Loucy (cell line): ENCODE measurements at regions not wholly inside any gene's neighbourhood (a gene's known extent, or its start where the extent isn't known, plus 50 kb on each side); places are given as distances from the start of the nearest gene placed in this dataset.

Experiments used
- H2AFZ ChIP-seq: fragments of 200-600 bp; sonication (generic); 2 replicates; pipeline ENCODE4 v1.6.0; 2016; ENCODE audit warnings: antibody characterized with exemption, mild to moderate bottlenecking, low read length, moderate library complexity
- H3F3A ChIP-seq: fragments of 200-600 bp; 2 replicates; pipeline ENCODE4 v1.6.0; 2016; ENCODE audit warnings: antibody characterized with exemption, low read depth, mild to moderate bottlenecking
- H3K27me3 ChIP-seq: fragments of 200-600 bp; sonication (generic); 2 replicates; pipeline ENCODE4 v1.6.1; 2014; ENCODE audit warnings: low read length, mild to moderate bottlenecking; ENCODE audit not compliant: insufficient read depth, poor library complexity, severe bottlenecking
- H3K36me3 ChIP-seq: fragments of 200-600 bp; sonication (generic); 2 replicates; pipeline ENCODE4 v1.6.1; 2016; ENCODE audit warnings: low read length; ENCODE audit not compliant: insufficient read depth
- H3K4me1 ChIP-seq: fragments of 200-600 bp; sonication (generic); 2 replicates; pipeline ENCODE4 v1.5.1; 2014; ENCODE audit warnings: low read length, mild to moderate bottlenecking; ENCODE audit not compliant: insufficient read depth, poor library complexity, severe bottlenecking
- H3K4me2 ChIP-seq: fragments of 200-600 bp; sonication (generic); 2 replicates; pipeline ENCODE4 v1.6.0; 2014; ENCODE audit warnings: antibody characterized with exemption, low read length, low read depth, mild to moderate bottlenecking; ENCODE audit not compliant: poor library complexity, severe bottlenecking
- H3K4me3 ChIP-seq: fragments of 200-600 bp; sonication (generic); 2 replicates; pipeline ENCODE4 v1.5.1; 2014; ENCODE audit warnings: low read length, mild to moderate bottlenecking, mixed read lengths; ENCODE audit not compliant: poor library complexity, severe bottlenecking
- H3K79me2 ChIP-seq: fragments of 200-600 bp; sonication (generic); 2 replicates; pipeline ENCODE4 v1.6.1; 2014; ENCODE audit warnings: low read length; ENCODE audit not compliant: insufficient read depth
- H3K9ac ChIP-seq: fragments of 200-600 bp; sonication (generic); 2 replicates; pipeline ENCODE4 v1.6.0; 2014; ENCODE audit warnings: mild to moderate bottlenecking, low read depth, low read length, moderate library complexity; ENCODE audit not compliant: poor library complexity, severe bottlenecking
- H3K9me2 ChIP-seq: fragments of 200-600 bp; sonication (generic); replicated peaks from 2 replicates; pipeline ENCODE4 v1.6.1; 2016; ENCODE audit warnings: low read depth, low read length, mixed read lengths
- H3K9me3 ChIP-seq: fragments of 200-600 bp; sonication (generic); 2 replicates; pipeline ENCODE4 v1.6.1; 2014; ENCODE audit warnings: mild to moderate bottlenecking, antibody characterized with exemption, low read length, low read depth; ENCODE audit not compliant: insufficient read depth
- H4K20me1 ChIP-seq: fragments of 200-600 bp; sonication (generic); 2 replicates; pipeline ENCODE4 v1.6.0; 2014; ENCODE audit warnings: antibody characterized with exemption, low read length, mild to moderate bottlenecking; ENCODE audit not compliant: insufficient read depth, poor library complexity, severe bottlenecking
- EZH2phosphoT487 ChIP-seq: fragments of 200-600 bp; IDR thresholded peaks from 2 replicates; pipeline ENCODE4 v1.6.1; 2018; ENCODE audit warnings: antibody characterized with exemption, mild to moderate bottlenecking, moderate library complexity, borderline replicate concordance
- TF ChIP-seq, protein P1 (sequence below): fragments of 200-600 bp; sonication (generic); conservative IDR thresholded peaks from 2 replicates; pipeline ENCODE4 v1.5.1; 2014; ENCODE audit warnings: mild to moderate bottlenecking, antibody characterized with exemption, low read length

DNA sequence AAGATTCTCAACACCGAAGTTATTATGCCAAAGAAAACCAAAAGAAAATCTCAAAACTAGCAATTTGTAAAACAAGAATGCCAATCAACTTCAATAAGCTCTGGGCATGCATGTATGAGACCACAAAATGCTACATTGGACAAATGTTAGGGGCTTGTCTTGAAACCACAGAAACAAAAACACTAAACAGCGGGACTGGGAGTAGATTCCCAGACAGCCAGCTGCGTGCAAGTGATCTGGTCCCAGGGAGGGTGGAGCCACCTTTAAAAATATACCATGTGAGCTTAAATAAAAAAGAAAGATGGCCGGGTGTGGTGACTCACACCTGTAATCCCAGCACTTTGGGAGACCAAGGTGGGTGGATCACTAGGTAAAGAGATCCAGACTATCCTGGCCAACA, 163.6 kb upstream of the PRICKLE2 start:
- H3F3A ChIP-seq, result no peaks in the 10 kb centered on the region
- no peaks in the 10 kb centered on the region for H4K20me1 ChIP-seq
- H3K9ac ChIP-seq, result no peak overlapping the region
- H3K4me3 ChIP-seq, result no peak overlapping the region
- H3K9me2 ChIP-seq, result no peaks in the 10 kb centered on the region
- no peaks in the 10 kb centered on the region for H3K27me3 ChIP-seq
- H3K4me1 ChIP-seq, result no peaks in the 10 kb centered on the region
- no peaks in the 10 kb centered on the region for H3K36me3 ChIP-seq
- TF ChIP-seq, protein P1, sequence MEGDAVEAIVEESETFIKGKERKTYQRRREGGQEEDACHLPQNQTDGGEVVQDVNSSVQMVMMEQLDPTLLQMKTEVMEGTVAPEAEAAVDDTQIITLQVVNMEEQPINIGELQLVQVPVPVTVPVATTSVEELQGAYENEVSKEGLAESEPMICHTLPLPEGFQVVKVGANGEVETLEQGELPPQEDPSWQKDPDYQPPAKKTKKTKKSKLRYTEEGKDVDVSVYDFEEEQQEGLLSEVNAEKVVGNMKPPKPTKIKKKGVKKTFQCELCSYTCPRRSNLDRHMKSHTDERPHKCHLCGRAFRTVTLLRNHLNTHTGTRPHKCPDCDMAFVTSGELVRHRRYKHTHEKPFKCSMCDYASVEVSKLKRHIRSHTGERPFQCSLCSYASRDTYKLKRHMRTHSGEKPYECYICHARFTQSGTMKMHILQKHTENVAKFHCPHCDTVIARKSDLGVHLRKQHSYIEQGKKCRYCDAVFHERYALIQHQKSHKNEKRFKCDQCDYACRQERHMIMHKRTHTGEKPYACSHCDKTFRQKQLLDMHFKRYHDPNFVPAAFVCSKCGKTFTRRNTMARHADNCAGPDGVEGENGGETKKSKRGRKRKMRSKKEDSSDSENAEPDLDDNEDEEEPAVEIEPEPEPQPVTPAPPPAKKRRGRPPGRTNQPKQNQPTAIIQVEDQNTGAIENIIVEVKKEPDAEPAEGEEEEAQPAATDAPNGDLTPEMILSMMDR, result no peak
- TF ChIP-seq EZH2phosphoT487, result no peak
- no peaks in the 10 kb centered on the region for H3K9me3 ChIP-seq
- H3K79me2 ChIP-seq, result no peaks in the 10 kb centered on the region
- H3K4me2 ChIP-seq, result no peak overlapping the region
- no peak overlapping the region for H2AFZ ChIP-seq

- TF ChIP-seq EZH2phosphoT487, result no peak
- TF ChIP-seq, protein P1, result no peak
- no peaks in the 10 kb centered on the region for H3K36me3 ChIP-seq
- H3K79me2 ChIP-seq, result no peaks in the 10 kb centered on the region
- no peaks in the 10 kb centered on the region for H3K27me3 ChIP-seq
- no peak overlapping the region for H3K9ac ChIP-seq
- no peaks in the 10 kb centered on the region for H3K9me3 ChIP-seq
- H4K20me1 ChIP-seq, result no peaks in the 10 kb centered on the region
- H3K4me3 ChIP-seq, result no peak overlapping the region
- H3K4me2 ChIP-seq, result no peak overlapping the region
- H3F3A ChIP-seq, result no peaks in the 10 kb centered on the region
- H3K9me2 ChIP-seq, result no peaks in the 10 kb centered on the region
- no peaks in the 10 kb centered on the region for H3K4me1 ChIP-seq
- H2AFZ ChIP-seq, result no peak overlapping the region
These were observed 162.4 kb upstream of the PRICKLE2 start for GRCh38 chr3:64387688-64388087.

GRCh38 chr3:64385277-64385676, 160.0 kb upstream of the PRICKLE2 start:
- H3K9ac ChIP-seq, result no peak overlapping the region
- H3K9me2 ChIP-seq, result no peaks in the 10 kb centered on the region
- H3K4me2 ChIP-seq, result no peak overlapping the region
- no peaks in the 10 kb centered on the region for H4K20me1 ChIP-seq
- TF ChIP-seq EZH2phosphoT487, result no peak
- TF ChIP-seq, protein P1, result no peak
- no peaks in the 10 kb centered on the region for H3K36me3 ChIP-seq
- H2AFZ ChIP-seq, result no peak overlapping the region
- no peaks in the 10 kb centered on the region for H3F3A ChIP-seq
- H3K4me1 ChIP-seq, result no peaks in the 10 kb centered on the region
- no peaks in the 10 kb centered on the region for H3K9me3 ChIP-seq
- H3K27me3 ChIP-seq, result no peaks in the 10 kb centered on the region
- H3K4me3 ChIP-seq, result no peak overlapping the region
- H3K79me2 ChIP-seq, result no peaks in the 10 kb centered on the region
